Hepatic stellate cell (primary cell): ENCODE measurements at regions not wholly inside any gene's neighbourhood (a gene's known extent, or its start where the extent isn't known, plus 50 kb on each side); places are given as distances from the start of the nearest gene placed in this dataset.

Experiments
- DNase-seq: peaks from one replicate; pipeline ENCODE4 v3.0.0; 2011; ENCODE audit warnings: low spot score

GRCh38 chrX:137483554-137483953 lies 82.4 kb upstream of the ZIC3 start:
- no peak for DNase-seq

- DNase-seq: no peak
Measured at GRCh38 chrX:137482136-137482535, 83.8 kb upstream of the ZIC3 start.

- DNase-seq: no peak
Measured at GRCh38 chrX:137479386-137479785, 86.5 kb upstream of the ZIC3 start.

- no peak for DNase-seq
Measured at GRCh38 chrX:137441711-137442110, 124.2 kb upstream of the ZIC3 start.

GRCh38 chrX:137432609-137433008 lies 133.3 kb upstream of the ZIC3 start:
- no peak for DNase-seq

- DNase-seq: no peak
Measured at GRCh38 chrX:137431693-137432488, 134.0 kb upstream of the ZIC3 start.

- DNase-seq: no peak
Measured at GRCh38 chrX:137430984-137431475, 134.9 kb upstream of the ZIC3 start.

GRCh38 chrX:137430301-137430700 lies 135.6 kb upstream of the ZIC3 start:
- no peak for DNase-seq

GRCh38 chrX:137428766-137429591 lies 136.9 kb upstream of the ZIC3 start:
- no peak for DNase-seq

GRCh38 chrX:137428221-137428661 lies 137.7 kb upstream of the ZIC3 start:
- no peak for DNase-seq

GRCh38 chrX:137427816-137428215 lies 138.1 kb upstream of the ZIC3 start:
- DNase-seq: peak; percentile 19

GRCh38 chrX:137427426-137427778 lies 138.5 kb upstream of the ZIC3 start:
- DNase-seq: no peak

GRCh38 chrX:137426695-137427425 lies 139.1 kb upstream of the ZIC3 start:
- DNase-seq: no peak

GRCh38 chrX:137425986-137426385 lies 139.9 kb upstream of the ZIC3 start:
- DNase-seq: no peak

- no peak for DNase-seq
Measured at GRCh38 chrX:137425273-137425902, 140.5 kb upstream of the ZIC3 start.

- DNase-seq: no peak
Measured at GRCh38 chrX:137424679-137425078, 141.2 kb upstream of the ZIC3 start.

GRCh38 chrX:137423241-137423640 lies 142.7 kb upstream of the ZIC3 start:
- DNase-seq: no peak

- no peak for DNase-seq
Measured at GRCh38 chrX:137418086-137418485, 147.8 kb upstream of the ZIC3 start.

GRCh38 chrX:137413190-137413589 lies 152.7 kb upstream of the ZIC3 start:
- no peak for DNase-seq

- no peak for DNase-seq
Measured at GRCh38 chrX:137405449-137406140, 160.3 kb upstream of the ZIC3 start.

GRCh38 chrX:137401092-137401491 lies 164.8 kb upstream of the ZIC3 start:
- no peak for DNase-seq
